Progenitor cell of endocrine pancreas (in vitro differentiated cells): ENCODE measurements at regions not wholly inside any gene's neighbourhood (a gene's known extent, or its start where the extent isn't known, plus 50 kb on each side); places are given as distances from the start of the nearest gene placed in this dataset.
"Not testable (repeated sequence)": the region's sequence is repeated elsewhere in the genome, so short reads cannot be mapped to it uniquely, and the experiment has no call there.

Experiments used
- DNase-seq: peaks from one replicate; pipeline ENCODE4 v3.0.0; 2021; ENCODE audit warnings: low spot score; ENCODE audit not compliant: unreplicated experiment
- H3K27ac Mint-ChIP-seq: 2 replicates; pipeline ENCODE4 v1.8.0; 2021; ENCODE audit warnings: mild to moderate bottlenecking, moderate library complexity, mixed read lengths
- H3K27me3 Mint-ChIP-seq: 2 replicates; pipeline ENCODE4 v1.8.0; 2021; ENCODE audit warnings: mixed read lengths
- H3K36me3 Mint-ChIP-seq: 2 replicates; pipeline ENCODE4 v1.8.0; 2022; ENCODE audit warnings: mixed read lengths; ENCODE audit not compliant: insufficient read depth
- H3K4me1 Mint-ChIP-seq: 2 replicates; pipeline ENCODE4 v1.8.0; 2021; ENCODE audit warnings: low read depth, mixed read lengths
- H3K4me3 Mint-ChIP-seq: 2 replicates; pipeline ENCODE4 v1.8.0; 2021; ENCODE audit warnings: low read depth, mild to moderate bottlenecking, moderate library complexity, mixed read lengths
- H3K9me3 Mint-ChIP-seq: 2 replicates; pipeline ENCODE4 v1.8.0; 2021; ENCODE audit warnings: low read depth, mixed read lengths
- TF ChIP-seq, protein P1 (sequence below): fragments of 200-600 bp; sonication (generic); IDR thresholded peaks from one replicate; pipeline ENCODE4 v1.5.0; 2021; ENCODE audit warnings: antibody characterized with exemption, mild to moderate bottlenecking; ENCODE audit not compliant: unreplicated experiment

DNA sequence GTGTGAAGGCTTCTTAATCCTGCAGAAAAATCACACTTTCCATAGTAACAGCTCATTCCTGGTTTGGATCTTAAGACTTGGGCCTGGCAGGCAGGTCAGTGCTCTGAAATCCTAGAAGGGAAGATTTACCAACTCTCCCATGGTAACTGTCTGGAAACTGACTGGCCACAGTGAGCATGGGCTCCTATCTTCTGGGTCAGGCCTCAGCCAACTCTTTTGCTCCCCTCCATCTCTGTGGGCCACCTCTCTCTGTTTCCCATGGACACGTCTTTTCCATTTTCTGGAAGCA, 86.7 kb downstream of the ACAA2 start:
- H3K27me3 Mint-ChIP-seq, result no peaks in the 10 kb centered on the region
- no peak overlapping the region for H3K27ac Mint-ChIP-seq
- TF ChIP-seq, protein P1, sequence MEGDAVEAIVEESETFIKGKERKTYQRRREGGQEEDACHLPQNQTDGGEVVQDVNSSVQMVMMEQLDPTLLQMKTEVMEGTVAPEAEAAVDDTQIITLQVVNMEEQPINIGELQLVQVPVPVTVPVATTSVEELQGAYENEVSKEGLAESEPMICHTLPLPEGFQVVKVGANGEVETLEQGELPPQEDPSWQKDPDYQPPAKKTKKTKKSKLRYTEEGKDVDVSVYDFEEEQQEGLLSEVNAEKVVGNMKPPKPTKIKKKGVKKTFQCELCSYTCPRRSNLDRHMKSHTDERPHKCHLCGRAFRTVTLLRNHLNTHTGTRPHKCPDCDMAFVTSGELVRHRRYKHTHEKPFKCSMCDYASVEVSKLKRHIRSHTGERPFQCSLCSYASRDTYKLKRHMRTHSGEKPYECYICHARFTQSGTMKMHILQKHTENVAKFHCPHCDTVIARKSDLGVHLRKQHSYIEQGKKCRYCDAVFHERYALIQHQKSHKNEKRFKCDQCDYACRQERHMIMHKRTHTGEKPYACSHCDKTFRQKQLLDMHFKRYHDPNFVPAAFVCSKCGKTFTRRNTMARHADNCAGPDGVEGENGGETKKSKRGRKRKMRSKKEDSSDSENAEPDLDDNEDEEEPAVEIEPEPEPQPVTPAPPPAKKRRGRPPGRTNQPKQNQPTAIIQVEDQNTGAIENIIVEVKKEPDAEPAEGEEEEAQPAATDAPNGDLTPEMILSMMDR, result no peak
- peaks cover 41% of the 10 kb centered on the region for H3K4me1 Mint-ChIP-seq
- no peak overlapping the region for H3K4me3 Mint-ChIP-seq
- no peaks in the 10 kb centered on the region for H3K36me3 Mint-ChIP-seq
- H3K9me3 Mint-ChIP-seq, result no peaks in the 10 kb centered on the region
- no peak for DNase-seq

DNA sequence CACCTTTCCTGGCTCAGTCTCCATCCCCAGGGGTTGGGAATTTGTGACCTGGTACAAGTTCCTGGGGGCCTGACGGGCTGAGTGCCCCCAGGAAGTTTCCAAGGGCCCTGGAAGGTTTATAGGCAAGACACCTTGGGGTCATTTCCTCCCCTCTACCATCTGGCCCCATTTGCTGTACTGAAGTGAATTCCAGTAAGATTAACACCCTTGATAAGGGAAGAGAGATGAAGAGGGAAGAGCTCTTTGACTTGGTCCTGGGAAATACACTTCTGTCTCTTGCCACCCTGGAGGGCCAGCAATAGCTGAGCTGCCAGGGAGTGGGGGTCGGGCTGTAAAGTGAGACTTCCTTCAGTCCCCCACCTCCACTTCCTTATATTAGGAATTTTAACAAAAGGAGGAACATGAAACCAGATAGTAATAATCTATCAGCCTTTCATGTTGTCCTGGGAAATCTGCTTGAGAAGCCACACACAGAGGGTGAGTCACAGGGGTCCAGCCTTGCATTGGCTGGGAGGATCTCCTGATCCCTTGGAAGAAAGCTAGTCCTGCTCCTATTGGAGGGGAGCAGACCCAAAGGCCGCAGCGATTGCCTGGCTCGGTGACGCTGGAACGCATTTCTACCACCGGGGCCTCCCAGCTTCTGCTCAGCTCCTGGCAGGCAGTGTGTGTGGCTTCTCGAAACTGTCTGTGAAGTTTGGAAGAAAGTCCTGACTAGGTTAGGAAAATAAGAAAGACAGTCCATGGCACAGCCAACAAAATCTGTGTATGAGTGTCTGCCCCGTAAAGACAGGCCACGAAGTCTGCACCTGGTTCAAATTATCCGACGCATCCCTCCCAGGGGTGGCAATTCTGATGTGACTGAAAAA, 87.3 kb downstream of the ACAA2 start:
- H3K4me3 Mint-ChIP-seq, result no peak overlapping the region
- H3K9me3 Mint-ChIP-seq, result no peaks in the 10 kb centered on the region
- peaks cover 36% of the 10 kb centered on the region for H3K4me1 Mint-ChIP-seq
- no peak for DNase-seq
- H3K27me3 Mint-ChIP-seq, result no peaks in the 10 kb centered on the region
- peak overlapping the region; percentile 26 for H3K27ac Mint-ChIP-seq
- no peaks in the 10 kb centered on the region for H3K36me3 Mint-ChIP-seq
- TF ChIP-seq, protein P1, result no peak

DNA sequence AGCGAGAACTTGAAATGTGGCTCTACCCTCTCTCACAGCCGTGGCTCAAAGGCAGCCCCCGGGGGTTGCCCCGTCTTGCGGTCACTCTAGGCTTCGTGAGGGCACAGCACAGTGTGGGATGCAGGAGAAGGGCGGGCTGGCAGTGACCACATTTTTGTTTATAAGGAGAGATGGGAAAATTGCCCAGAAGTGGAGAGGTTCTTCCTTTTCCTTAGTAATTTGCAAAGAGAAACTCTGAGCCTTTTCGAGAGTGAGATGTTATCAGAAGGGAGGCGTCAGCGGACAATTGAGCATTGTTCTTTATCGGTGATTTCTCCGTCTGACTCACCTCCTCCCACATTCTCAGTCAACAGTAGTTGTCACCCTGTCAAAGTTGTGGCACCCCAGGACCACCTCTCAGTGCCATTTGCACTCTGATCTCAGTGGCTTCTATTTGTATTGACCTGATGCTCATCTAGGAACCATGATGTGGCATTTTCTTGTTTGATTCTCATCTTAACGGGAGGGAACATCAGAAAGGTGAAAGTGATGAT, 89.6 kb downstream of the ACAA2 start:
- peak overlapping the region; percentile 57 for H3K27ac Mint-ChIP-seq
- no peak overlapping the region for H3K4me3 Mint-ChIP-seq
- TF ChIP-seq, protein P1, result no peak
- H3K36me3 Mint-ChIP-seq, result no peaks in the 10 kb centered on the region
- peaks cover 27% of the 10 kb centered on the region for H3K4me1 Mint-ChIP-seq
- H3K27me3 Mint-ChIP-seq, result no peaks in the 10 kb centered on the region
- no peaks in the 10 kb centered on the region for H3K9me3 Mint-ChIP-seq
- no peak for DNase-seq

DNA sequence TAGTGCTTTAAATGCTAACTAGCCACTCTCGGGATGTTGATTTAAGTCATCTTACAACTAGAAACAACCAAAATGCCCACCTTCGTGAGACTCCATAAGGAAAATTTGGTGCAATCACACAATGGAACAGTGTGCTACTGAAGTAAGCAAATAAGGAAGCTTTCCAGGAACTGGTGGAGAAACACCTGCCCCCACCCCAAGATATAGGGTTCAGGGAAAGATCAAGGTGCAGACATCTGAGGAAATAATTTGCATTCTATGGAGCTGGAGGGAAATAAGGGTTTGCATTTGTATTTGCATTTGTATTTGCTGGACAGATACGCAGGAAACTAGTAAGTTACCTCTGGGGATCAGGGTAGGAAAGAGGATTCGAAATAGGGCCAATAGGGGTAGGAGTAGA, 90.9 kb downstream of the ACAA2 start:
- no peaks in the 10 kb centered on the region for H3K9me3 Mint-ChIP-seq
- H3K27me3 Mint-ChIP-seq, result no peaks in the 10 kb centered on the region
- H3K4me3 Mint-ChIP-seq, result no peak overlapping the region
- H3K27ac Mint-ChIP-seq, result no peak overlapping the region
- no peaks in the 10 kb centered on the region for H3K36me3 Mint-ChIP-seq
- TF ChIP-seq, protein P1, result no peak
- DNase-seq, result no peak
- peaks cover 27% of the 10 kb centered on the region for H3K4me1 Mint-ChIP-seq

DNA sequence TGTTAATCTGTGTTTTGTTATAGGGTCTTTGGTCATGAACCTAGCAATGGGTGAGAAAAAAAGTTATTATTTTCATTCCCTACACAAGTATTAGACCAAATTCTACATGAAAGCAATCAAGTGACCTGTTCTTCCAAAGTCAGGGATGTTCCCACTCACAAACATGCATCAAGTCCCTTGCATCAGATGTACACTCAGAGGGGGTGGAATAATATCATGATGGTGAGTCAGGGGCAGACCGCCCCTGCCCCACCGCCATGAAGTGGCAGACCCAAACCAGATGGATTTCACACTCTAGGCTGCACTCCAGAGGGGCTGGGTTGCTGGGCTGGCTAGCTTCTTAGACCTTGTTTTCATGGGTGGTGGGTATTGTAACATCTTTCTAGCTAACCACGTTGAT, 91.4 kb downstream of the ACAA2 start:
- Mint-ChIP-seq H3K27me3 (no peaks in the 10 kb centered on the region), H3K36me3 (no peaks in the 10 kb centered on the region), H3K4me1 (peaks cover 27% of the 10 kb centered on the region), H3K27ac (no peak overlapping the region), H3K4me3 (no peak overlapping the region), H3K9me3 (no peaks in the 10 kb centered on the region)
- no peak for DNase-seq
- TF ChIP-seq, protein P1, result no peak

DNA sequence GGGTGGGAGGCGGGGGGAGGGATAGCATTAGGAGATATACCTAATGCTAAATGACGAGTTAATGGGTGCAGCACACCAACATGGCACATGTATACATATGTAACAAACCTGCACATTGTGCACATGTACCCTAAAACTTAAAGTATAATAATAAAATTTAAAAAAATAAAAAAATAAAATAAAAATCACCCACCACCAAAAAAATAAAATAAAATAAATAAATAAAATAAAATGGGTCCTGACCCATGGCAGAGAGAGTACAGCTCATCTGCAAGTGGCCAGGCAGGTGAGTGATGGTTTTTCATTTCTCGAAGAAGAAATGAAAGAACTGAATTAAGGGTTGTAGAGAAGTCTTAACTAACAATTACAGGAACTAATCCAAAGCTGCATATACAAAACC, 92.4 kb downstream of the ACAA2 start:
- H3K27ac Mint-ChIP-seq, H3K27me3 Mint-ChIP-seq, H3K4me3 Mint-ChIP-seq, H3K36me3 Mint-ChIP-seq, DNase-seq, H3K9me3 Mint-ChIP-seq: not testable (repeated sequence)
- H3K4me1 Mint-ChIP-seq, result peaks cover 22% of the 10 kb centered on the region
